ENCODE measurements at regions not wholly inside any gene's neighbourhood (a gene's known extent, or its start where the extent isn't known, plus 50 kb on each side); places are given as distances from the start of the nearest gene placed in this dataset.

- no peaks in the 10 kb centered on the region for H3K36me3 ChIP-seq (ENCODE audit: control insufficient read depth in 3 of 3, insufficient read depth in 2 of 3, low read depth in 1 of 3, low read length in 3 of 3)
- no peaks in the 10 kb centered on the region for H3K4me1 ChIP-seq (ENCODE audit: control insufficient read depth in 3 of 3, insufficient read depth in 2 of 3, low read depth in 1 of 3, low read length in 2 of 3)
- no peak for DNase-seq
- H3K27me3 ChIP-seq (ENCODE audit: control insufficient read depth in 3 of 3, insufficient read depth in 3 of 3, low read length in 3 of 3) = no peaks in the 10 kb centered on the region
- H3K27ac ChIP-seq (ENCODE audit: low read depth in 1 of 3, low read length in 2 of 3) = no peak overlapping the region
- H3K4me3 ChIP-seq (ENCODE audit: low read depth in 1 of 3, low read length in 3 of 3) = no peak overlapping the region
- no peak for FAIRE-seq
- no peaks in the 10 kb centered on the region for H3K9me3 ChIP-seq (ENCODE audit: control insufficient read depth in 2 of 2, insufficient read depth in 1 of 2, low read depth in 1 of 2, low read length in 1 of 2)
Observed at GRCh38 chr1:87976316-87976715, 647.6 kb downstream of the LMO4 start.

- DNase-seq (no peak), FAIRE-seq (no peak)
- 51 to 69% (median 63%) methylated on average over 2 of the region's 2 CpGs for WGBS, 3 donors
- Histone ChIP-seq H3K9me3 (ENCODE audit: control insufficient read depth in 2 of 2, insufficient read depth in 1 of 2, low read depth in 1 of 2, low read length in 1 of 2) (no peaks in the 10 kb centered on the region), H3K4me3 (ENCODE audit: low read depth in 1 of 3, low read length in 3 of 3) (no peak overlapping the region), H3K36me3 (ENCODE audit: control insufficient read depth in 3 of 3, insufficient read depth in 2 of 3, low read depth in 1 of 3, low read length in 3 of 3) (no peaks in the 10 kb centered on the region), H3K27ac (ENCODE audit: low read depth in 1 of 3, low read length in 2 of 3) (no peak overlapping the region), H3K27me3 (ENCODE audit: control insufficient read depth in 3 of 3, insufficient read depth in 3 of 3, low read length in 3 of 3) (no peaks in the 10 kb centered on the region), H3K4me1 (ENCODE audit: control insufficient read depth in 3 of 3, insufficient read depth in 2 of 3, low read depth in 1 of 3, low read length in 2 of 3) (no peaks in the 10 kb centered on the region)
Observed at GRCh38 chr1:87977145-87977544, 648.5 kb downstream of the LMO4 start.

GRCh38 chr1:87979079-87979478, 650.4 kb downstream of the LMO4 start:
- FAIRE-seq (no peak), DNase-seq (no peak)
- H3K27me3 ChIP-seq (ENCODE audit: control insufficient read depth in 3 of 3, insufficient read depth in 3 of 3, low read length in 3 of 3) = peaks cover 0 to 3% (median 0%) of the 10 kb centered on the region in 3 donors
- H3K4me3 ChIP-seq (ENCODE audit: low read depth in 1 of 3, low read length in 3 of 3) = no peak overlapping the region
- H3K36me3 ChIP-seq (ENCODE audit: control insufficient read depth in 3 of 3, insufficient read depth in 2 of 3, low read depth in 1 of 3, low read length in 3 of 3) = no peaks in the 10 kb centered on the region
- no peak overlapping the region for H3K27ac ChIP-seq (ENCODE audit: low read depth in 1 of 3, low read length in 2 of 3)
- WGBS, 3 donors = 79 to 89% (median 82%) methylated on average over 2 of the region's 2 CpGs
- no peaks in the 10 kb centered on the region for H3K9me3 ChIP-seq (ENCODE audit: control insufficient read depth in 2 of 2, insufficient read depth in 1 of 2, low read depth in 1 of 2, low read length in 1 of 2)
- H3K4me1 ChIP-seq (ENCODE audit: control insufficient read depth in 3 of 3, insufficient read depth in 2 of 3, low read depth in 1 of 3, low read length in 2 of 3) = no peaks in the 10 kb centered on the region

- 28 to 68% (median 40%) methylated on average over 3 of the region's 3 CpGs for WGBS, 3 donors
- Histone ChIP-seq H3K4me1 (ENCODE audit: control insufficient read depth in 3 of 3, insufficient read depth in 2 of 3, low read depth in 1 of 3, low read length in 2 of 3) (no peaks in the 10 kb centered on the region), H3K4me3 (ENCODE audit: low read depth in 1 of 3, low read length in 3 of 3) (no peak overlapping the region), H3K36me3 (ENCODE audit: control insufficient read depth in 3 of 3, insufficient read depth in 2 of 3, low read depth in 1 of 3, low read length in 3 of 3) (no peaks in the 10 kb centered on the region), H3K27me3 (ENCODE audit: control insufficient read depth in 3 of 3, insufficient read depth in 3 of 3, low read length in 3 of 3) (peaks cover 0 to 3% (median 0%) of the 10 kb centered on the region in 3 donors), H3K27ac (ENCODE audit: low read depth in 1 of 3, low read length in 2 of 3) (no peak overlapping the region), H3K9me3 (ENCODE audit: control insufficient read depth in 2 of 2, insufficient read depth in 1 of 2, low read depth in 1 of 2, low read length in 1 of 2) (no peaks in the 10 kb centered on the region)
- no peak for FAIRE-seq
- no peak for DNase-seq
Observed at GRCh38 chr1:87980494-87980893, 651.8 kb downstream of the LMO4 start.

GRCh38 chr1:87981386-87981785, 652.7 kb downstream of the LMO4 start:
- no peaks in the 10 kb centered on the region for H3K4me1 ChIP-seq (ENCODE audit: control insufficient read depth in 3 of 3, insufficient read depth in 2 of 3, low read depth in 1 of 3, low read length in 2 of 3)
- no peak overlapping the region for H3K27ac ChIP-seq (ENCODE audit: low read depth in 1 of 3, low read length in 2 of 3)
- FAIRE-seq = no peak
- peaks cover 0 to 3% (median 0%) of the 10 kb centered on the region in 3 donors for H3K27me3 ChIP-seq (ENCODE audit: control insufficient read depth in 3 of 3, insufficient read depth in 3 of 3, low read length in 3 of 3)
- WGBS, 3 donors = 82 to 90% (median 84%) methylated on average over 2 of the region's 2 CpGs
- H3K4me3 ChIP-seq (ENCODE audit: low read depth in 1 of 3, low read length in 3 of 3) = no peak overlapping the region
- no peak for DNase-seq
- no peaks in the 10 kb centered on the region for H3K9me3 ChIP-seq (ENCODE audit: control insufficient read depth in 2 of 2, insufficient read depth in 1 of 2, low read depth in 1 of 2, low read length in 1 of 2)
- no peaks in the 10 kb centered on the region for H3K36me3 ChIP-seq (ENCODE audit: control insufficient read depth in 3 of 3, insufficient read depth in 2 of 3, low read depth in 1 of 3, low read length in 3 of 3)

GRCh38 chr1:87981810-87982209, 653.1 kb downstream of the LMO4 start:
- FAIRE-seq = no peak
- Histone ChIP-seq H3K27ac (ENCODE audit: low read depth in 1 of 3, low read length in 2 of 3) (no peak overlapping the region), H3K36me3 (ENCODE audit: control insufficient read depth in 3 of 3, insufficient read depth in 2 of 3, low read depth in 1 of 3, low read length in 3 of 3) (no peaks in the 10 kb centered on the region), H3K27me3 (ENCODE audit: control insufficient read depth in 3 of 3, insufficient read depth in 3 of 3, low read length in 3 of 3) (peaks cover 0 to 3% (median 0%) of the 10 kb centered on the region in 3 donors), H3K9me3 (ENCODE audit: control insufficient read depth in 2 of 2, insufficient read depth in 1 of 2, low read depth in 1 of 2, low read length in 1 of 2) (no peaks in the 10 kb centered on the region), H3K4me3 (ENCODE audit: low read depth in 1 of 3, low read length in 3 of 3) (no peak overlapping the region), H3K4me1 (ENCODE audit: control insufficient read depth in 3 of 3, insufficient read depth in 2 of 3, low read depth in 1 of 3, low read length in 2 of 3) (peaks cover 0 to under 1% (median 0%) of the 10 kb centered on the region in 3 donors)
- 91 to 97% (median 94%) methylated on average over 1 of the region's 1 CpG for WGBS, 3 donors
- no peak for DNase-seq

GRCh38 chr1:87983841-87984240, 655.2 kb downstream of the LMO4 start:
- Histone ChIP-seq H3K4me1 (ENCODE audit: control insufficient read depth in 3 of 3, insufficient read depth in 2 of 3, low read depth in 1 of 3, low read length in 2 of 3) (peaks cover 0 to 3% (median 0%) of the 10 kb centered on the region in 3 donors), H3K4me3 (ENCODE audit: low read depth in 1 of 3, low read length in 3 of 3) (no peak overlapping the region), H3K9me3 (ENCODE audit: control insufficient read depth in 2 of 2, insufficient read depth in 1 of 2, low read depth in 1 of 2, low read length in 1 of 2) (no peaks in the 10 kb centered on the region), H3K27me3 (ENCODE audit: control insufficient read depth in 3 of 3, insufficient read depth in 3 of 3, low read length in 3 of 3) (peaks cover 0 to 3% (median 0%) of the 10 kb centered on the region in 3 donors), H3K36me3 (ENCODE audit: control insufficient read depth in 3 of 3, insufficient read depth in 2 of 3, low read depth in 1 of 3, low read length in 3 of 3) (no peaks in the 10 kb centered on the region), H3K27ac (ENCODE audit: low read depth in 1 of 3, low read length in 2 of 3) (no peak overlapping the region)
- 94 to 97% (median 96%) methylated on average over 1 of the region's 1 CpG for WGBS, 3 donors
- DNase-seq (no peak), FAIRE-seq (no peak)

GRCh38 chr1:87985071-87985470, 656.4 kb downstream of the LMO4 start:
- Histone ChIP-seq H3K27me3 (ENCODE audit: control insufficient read depth in 3 of 3, insufficient read depth in 3 of 3, low read length in 3 of 3) (peaks cover 0 to 3% (median 0%) of the 10 kb centered on the region in 3 donors), H3K9me3 (ENCODE audit: control insufficient read depth in 2 of 2, insufficient read depth in 1 of 2, low read depth in 1 of 2, low read length in 1 of 2) (no peaks in the 10 kb centered on the region), H3K4me3 (ENCODE audit: low read depth in 1 of 3, low read length in 3 of 3) (no peak overlapping the region), H3K4me1 (ENCODE audit: control insufficient read depth in 3 of 3, insufficient read depth in 2 of 3, low read depth in 1 of 3, low read length in 2 of 3) (peaks cover 0 to 3% (median 0%) of the 10 kb centered on the region in 3 donors), H3K27ac (ENCODE audit: low read depth in 1 of 3, low read length in 2 of 3) (no peak overlapping the region), H3K36me3 (ENCODE audit: control insufficient read depth in 3 of 3, insufficient read depth in 2 of 3, low read depth in 1 of 3, low read length in 3 of 3) (no peaks in the 10 kb centered on the region)
- FAIRE-seq (no peak), DNase-seq (no peak)
- 69 to 95% (median 91%) methylated on average over 1 of the region's 1 CpG for WGBS, 3 donors

- H3K36me3 ChIP-seq (ENCODE audit: control insufficient read depth in 3 of 3, insufficient read depth in 2 of 3, low read depth in 1 of 3, low read length in 3 of 3) = no peaks in the 10 kb centered on the region
- 25 to 59% (median 37%) methylated on average over 6 of the region's 6 CpGs for WGBS, 3 donors
- DNase-seq (peak; percentile 73 to 84), FAIRE-seq (no peak)
- H3K4me3 ChIP-seq (ENCODE audit: low read depth in 1 of 3, low read length in 3 of 3) = no peak overlapping the region
- H3K9me3 ChIP-seq (ENCODE audit: control insufficient read depth in 2 of 2, insufficient read depth in 1 of 2, low read depth in 1 of 2, low read length in 1 of 2) = no peaks in the 10 kb centered on the region
- H3K4me1 ChIP-seq (ENCODE audit: control insufficient read depth in 3 of 3, insufficient read depth in 2 of 3, low read depth in 1 of 3, low read length in 2 of 3) = peaks cover 0 to 3% (median 0%) of the 10 kb centered on the region in 3 donors
- H3K27ac ChIP-seq (ENCODE audit: low read depth in 1 of 3, low read length in 2 of 3) = no peak overlapping the region
- H3K27me3 ChIP-seq (ENCODE audit: control insufficient read depth in 3 of 3, insufficient read depth in 3 of 3, low read length in 3 of 3) = peaks cover 0 to 3% (median 0%) of the 10 kb centered on the region in 3 donors
Observed at GRCh38 chr1:87986130-87986866, 657.6 kb downstream of the LMO4 start.

All from small intestine (tissue), 7 donors.